Ishikawa (cell line): ENCODE measurements at regions not wholly inside any gene's neighbourhood (a gene's known extent, or its start where the extent isn't known, plus 50 kb on each side); places are given as distances from the start of the nearest gene placed in this dataset.

ENCODE experiments used
- CEBPB ChIP-seq: IDR thresholded peaks from 2 replicates; pipeline ENCODE4 v1.6.1; 2012
- FOXM1 ChIP-seq: IDR thresholded peaks from 2 replicates; pipeline ENCODE4 v1.6.1; 2012; ENCODE audit warnings: low read depth, borderline replicate concordance
- NFIC ChIP-seq: IDR thresholded peaks from 2 replicates; pipeline ENCODE4 v1.6.1; 2012
- TAF1 ChIP-seq: IDR thresholded peaks from 2 replicates; pipeline ENCODE4 v1.6.1; 2012; ENCODE audit warnings: low read depth, mild to moderate bottlenecking
- TEAD4 ChIP-seq: IDR thresholded peaks from 2 replicates; pipeline ENCODE4 v1.6.1; 2012
- YY1 ChIP-seq: IDR thresholded peaks from 2 replicates; pipeline ENCODE4 v1.6.1; 2012; ENCODE audit warnings: low read depth
- TF ChIP-seq, protein P1 (sequence below): IDR thresholded peaks from 2 replicates; pipeline ENCODE4 v1.6.1; 2012; ENCODE audit warnings: low read depth, mild to moderate bottlenecking
- TF ChIP-seq, protein P2 (sequence below): IDR thresholded peaks from 2 replicates; pipeline ENCODE4 v1.6.1; 2012
- TF ChIP-seq, protein P3 (sequence below): IDR thresholded peaks from 2 replicates; pipeline ENCODE4 v1.6.1; 2012

DNA sequence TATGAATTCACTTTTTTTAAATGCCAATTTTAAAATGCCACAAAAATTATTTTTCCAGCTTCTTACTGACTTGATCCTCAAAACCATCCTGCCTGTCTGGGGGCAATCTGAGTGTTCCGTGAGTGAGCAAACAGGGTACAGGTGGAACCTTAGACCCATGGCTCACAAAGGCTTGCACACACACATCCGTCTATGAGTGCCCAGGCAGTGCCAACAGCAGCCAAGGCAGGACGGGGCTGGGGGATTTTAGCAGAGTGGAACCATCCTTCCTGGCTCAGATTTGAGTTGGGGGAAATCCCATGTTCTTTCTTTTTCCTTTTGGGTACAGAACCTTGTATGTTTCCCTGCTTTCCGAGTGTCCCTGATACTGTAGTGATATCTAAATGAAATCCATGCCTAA, 377.7 kb upstream of the MGMT start:
- TF ChIP-seq, protein P1, sequence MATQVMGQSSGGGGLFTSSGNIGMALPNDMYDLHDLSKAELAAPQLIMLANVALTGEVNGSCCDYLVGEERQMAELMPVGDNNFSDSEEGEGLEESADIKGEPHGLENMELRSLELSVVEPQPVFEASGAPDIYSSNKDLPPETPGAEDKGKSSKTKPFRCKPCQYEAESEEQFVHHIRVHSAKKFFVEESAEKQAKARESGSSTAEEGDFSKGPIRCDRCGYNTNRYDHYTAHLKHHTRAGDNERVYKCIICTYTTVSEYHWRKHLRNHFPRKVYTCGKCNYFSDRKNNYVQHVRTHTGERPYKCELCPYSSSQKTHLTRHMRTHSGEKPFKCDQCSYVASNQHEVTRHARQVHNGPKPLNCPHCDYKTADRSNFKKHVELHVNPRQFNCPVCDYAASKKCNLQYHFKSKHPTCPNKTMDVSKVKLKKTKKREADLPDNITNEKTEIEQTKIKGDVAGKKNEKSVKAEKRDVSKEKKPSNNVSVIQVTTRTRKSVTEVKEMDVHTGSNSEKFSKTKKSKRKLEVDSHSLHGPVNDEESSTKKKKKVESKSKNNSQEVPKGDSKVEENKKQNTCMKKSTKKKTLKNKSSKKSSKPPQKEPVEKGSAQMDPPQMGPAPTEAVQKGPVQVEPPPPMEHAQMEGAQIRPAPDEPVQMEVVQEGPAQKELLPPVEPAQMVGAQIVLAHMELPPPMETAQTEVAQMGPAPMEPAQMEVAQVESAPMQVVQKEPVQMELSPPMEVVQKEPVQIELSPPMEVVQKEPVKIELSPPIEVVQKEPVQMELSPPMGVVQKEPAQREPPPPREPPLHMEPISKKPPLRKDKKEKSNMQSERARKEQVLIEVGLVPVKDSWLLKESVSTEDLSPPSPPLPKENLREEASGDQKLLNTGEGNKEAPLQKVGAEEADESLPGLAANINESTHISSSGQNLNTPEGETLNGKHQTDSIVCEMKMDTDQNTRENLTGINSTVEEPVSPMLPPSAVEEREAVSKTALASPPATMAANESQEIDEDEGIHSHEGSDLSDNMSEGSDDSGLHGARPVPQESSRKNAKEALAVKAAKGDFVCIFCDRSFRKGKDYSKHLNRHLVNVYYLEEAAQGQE: no peak
- TF ChIP-seq CEBPB: no peak
- TF ChIP-seq, protein P2, sequence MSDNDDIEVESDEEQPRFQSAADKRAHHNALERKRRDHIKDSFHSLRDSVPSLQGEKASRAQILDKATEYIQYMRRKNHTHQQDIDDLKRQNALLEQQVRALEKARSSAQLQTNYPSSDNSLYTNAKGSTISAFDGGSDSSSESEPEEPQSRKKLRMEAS: no peak
- no peak for TF ChIP-seq TEAD4
- TF ChIP-seq FOXM1: no peak
- TF ChIP-seq YY1: no peak
- TF ChIP-seq TAF1: no peak
- TF ChIP-seq NFIC: no peak
- TF ChIP-seq, protein P3, sequence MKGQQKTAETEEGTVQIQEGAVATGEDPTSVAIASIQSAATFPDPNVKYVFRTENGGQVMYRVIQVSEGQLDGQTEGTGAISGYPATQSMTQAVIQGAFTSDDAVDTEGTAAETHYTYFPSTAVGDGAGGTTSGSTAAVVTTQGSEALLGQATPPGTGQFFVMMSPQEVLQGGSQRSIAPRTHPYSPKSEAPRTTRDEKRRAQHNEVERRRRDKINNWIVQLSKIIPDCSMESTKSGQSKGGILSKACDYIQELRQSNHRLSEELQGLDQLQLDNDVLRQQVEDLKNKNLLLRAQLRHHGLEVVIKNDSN: no peak
